Cardiac fibroblast (primary cell): ENCODE measurements at regions not wholly inside any gene's neighbourhood (a gene's known extent, or its start where the extent isn't known, plus 50 kb on each side); places are given as distances from the start of the nearest gene placed in this dataset.

Source experiments
- DNase-seq, 2 donors: peaks; one replicate each; pipeline versions ENCODE4 v3.0.0 to v3.0.0-alpha.2; 2010; ENCODE audit warnings: low read depth in 2 of 2
- H3K4me3 ChIP-seq, 2 donors: replicated peaks in 1 of 2; 1 replicate in 1 of 2; 2 replicates in 1 of 2; pipeline ENCODE4 v1.5.1; 2011; ENCODE audit warnings: low read depth in 2 of 2, low read length in 2 of 2, mild to moderate bottlenecking in 2 of 2, moderate library complexity in 1 of 2
- CTCF ChIP-seq: IDR thresholded peaks from one replicate; pipeline ENCODE4 v1.5.1; 2011; ENCODE audit warnings: low read depth, mild to moderate bottlenecking, low read length, inconsistent platforms

GRCh38 chr3:62970648-62971047, 95.4 kb upstream of the CADPS start:
- DNase-seq, result no peak
- TF ChIP-seq CTCF, result no peak
- H3K4me3 ChIP-seq, result no peak overlapping the region

GRCh38 chr3:62975566-62975965, 100.3 kb upstream of the CADPS start:
- TF ChIP-seq CTCF, result no peak
- H3K4me3 ChIP-seq, result no peak overlapping the region
- DNase-seq, result no peak

- no peak for DNase-seq
- no peak for TF ChIP-seq CTCF
- H3K4me3 ChIP-seq, result no peak overlapping the region
These were observed 106.7 kb upstream of the CADPS start for GRCh38 chr3:62981962-62982361.

GRCh38 chr3:62982795-62983455, 107.7 kb upstream of the CADPS start:
- DNase-seq, result no peak
- H3K4me3 ChIP-seq, result no peak overlapping the region
- TF ChIP-seq CTCF, result no peak

GRCh38 chr3:62986061-62986460, 110.8 kb upstream of the CADPS start:
- DNase-seq, result no peak
- TF ChIP-seq CTCF, result no peak
- no peak overlapping the region for H3K4me3 ChIP-seq

- no peak overlapping the region for H3K4me3 ChIP-seq
- no peak for TF ChIP-seq CTCF
- no peak for DNase-seq
These were observed 112.5 kb upstream of the CADPS start for GRCh38 chr3:62987721-62988120.
